ENCODE measurements at regions not wholly inside any gene's neighbourhood (a gene's known extent, or its start where the extent isn't known, plus 50 kb on each side); places are given as distances from the start of the nearest gene placed in this dataset.

GRCh38 chr4:133711817-133712216, 489.8 kb downstream of the PABPC4L start:
- no peak for DNase-seq
- no peaks in the 10 kb centered on the region for H3K36me3 ChIP-seq
- WGBS, 3 donors = 73 to 77% (median 75%) methylated on average over 6 of the region's 6 CpGs
- no peak for TF ChIP-seq EP300 (IDR thresholded peaks at IDR 0.05)
- TF ChIP-seq POLR2A (IDR thresholded peaks at IDR 0.05) = no peak
- TF ChIP-seq, protein P1, sequence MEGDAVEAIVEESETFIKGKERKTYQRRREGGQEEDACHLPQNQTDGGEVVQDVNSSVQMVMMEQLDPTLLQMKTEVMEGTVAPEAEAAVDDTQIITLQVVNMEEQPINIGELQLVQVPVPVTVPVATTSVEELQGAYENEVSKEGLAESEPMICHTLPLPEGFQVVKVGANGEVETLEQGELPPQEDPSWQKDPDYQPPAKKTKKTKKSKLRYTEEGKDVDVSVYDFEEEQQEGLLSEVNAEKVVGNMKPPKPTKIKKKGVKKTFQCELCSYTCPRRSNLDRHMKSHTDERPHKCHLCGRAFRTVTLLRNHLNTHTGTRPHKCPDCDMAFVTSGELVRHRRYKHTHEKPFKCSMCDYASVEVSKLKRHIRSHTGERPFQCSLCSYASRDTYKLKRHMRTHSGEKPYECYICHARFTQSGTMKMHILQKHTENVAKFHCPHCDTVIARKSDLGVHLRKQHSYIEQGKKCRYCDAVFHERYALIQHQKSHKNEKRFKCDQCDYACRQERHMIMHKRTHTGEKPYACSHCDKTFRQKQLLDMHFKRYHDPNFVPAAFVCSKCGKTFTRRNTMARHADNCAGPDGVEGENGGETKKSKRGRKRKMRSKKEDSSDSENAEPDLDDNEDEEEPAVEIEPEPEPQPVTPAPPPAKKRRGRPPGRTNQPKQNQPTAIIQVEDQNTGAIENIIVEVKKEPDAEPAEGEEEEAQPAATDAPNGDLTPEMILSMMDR (IDR thresholded peaks at IDR 0.05) = no peak
- intact Hi-C loops (cut with DNase I) = no loop called here
- H3K4me3 ChIP-seq = no peak overlapping the region
- H3K27ac ChIP-seq = no peak overlapping the region
- no peaks in the 10 kb centered on the region for H3K27me3 ChIP-seq
- no peaks in the 10 kb centered on the region for H3K4me1 ChIP-seq (ENCODE audit: insufficient read depth)
- no peaks in the 10 kb centered on the region for H3K9me3 ChIP-seq

DNA sequence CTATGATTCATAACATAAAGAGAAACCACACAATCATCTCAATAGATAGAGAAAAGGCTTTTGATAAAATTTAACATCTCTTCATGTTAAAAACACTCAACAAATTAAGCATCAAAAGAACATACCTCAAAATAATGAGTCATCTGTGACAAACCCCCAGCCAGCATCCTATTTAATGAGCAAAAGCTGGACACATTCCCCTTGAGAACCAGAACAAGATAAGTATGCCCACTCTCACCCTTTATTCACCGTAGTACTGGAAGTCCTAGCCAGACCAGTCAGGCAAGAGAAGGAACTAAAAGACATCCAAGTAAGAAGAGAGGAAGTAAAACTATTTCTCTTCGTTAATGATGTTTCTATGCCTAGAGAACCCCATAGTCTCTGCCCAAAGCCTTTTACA, 507.2 kb downstream of the PABPC4L start:
- Histone ChIP-seq H3K9me3 (no peaks in the 10 kb centered on the region), H3K4me1 (ENCODE audit: insufficient read depth) (no peaks in the 10 kb centered on the region), H3K27me3 (no peaks in the 10 kb centered on the region), H3K36me3 (no peaks in the 10 kb centered on the region), H3K27ac (no peak overlapping the region), H3K4me3 (no peak overlapping the region)
- intact Hi-C loops (cut with DNase I) = no loop called here
- 77 to 83% (median 78%) methylated on average over 2 of the region's 2 CpGs for WGBS, 3 donors
- TF ChIP-seq POLR2A (IDR thresholded peaks at IDR 0.05) (no peak), EP300 (IDR thresholded peaks at IDR 0.05) (no peak)
- TF ChIP-seq, protein P1 (IDR thresholded peaks at IDR 0.05) = no peak
- DNase-seq = no peak

DNA sequence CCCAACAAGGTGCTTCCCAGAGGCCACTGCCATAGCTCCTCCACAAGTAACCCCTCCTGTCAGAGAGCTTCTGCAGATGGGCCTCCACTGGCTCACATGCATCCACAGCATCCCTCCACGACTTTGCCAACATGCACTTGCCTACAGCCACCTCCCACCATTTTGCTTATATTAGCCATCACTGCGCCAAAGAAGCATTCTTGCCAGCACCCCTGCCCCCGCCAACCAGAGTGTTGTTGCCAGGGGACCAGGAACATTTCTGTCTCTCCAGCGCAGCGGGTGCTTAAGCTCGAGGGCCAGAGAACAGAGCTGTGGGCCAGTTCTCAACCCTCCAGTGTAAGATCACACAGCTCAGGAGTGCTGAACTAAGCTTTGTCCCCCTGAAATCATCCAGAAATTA, 517.6 kb downstream of the PABPC4L start:
- intact Hi-C loops (cut with DNase I) = no loop called here
- H3K4me3 ChIP-seq = no peak overlapping the region
- H3K27me3 ChIP-seq = no peaks in the 10 kb centered on the region
- no peaks in the 10 kb centered on the region for H3K4me1 ChIP-seq (ENCODE audit: insufficient read depth)
- peaks cover 0 to 2% of the 10 kb centered on the region in 2 donors for H3K9me3 ChIP-seq
- no peak overlapping the region for H3K27ac ChIP-seq
- no peak for TF ChIP-seq EP300 (IDR thresholded peaks at IDR 0.05)
- no peak for TF ChIP-seq POLR2A (IDR thresholded peaks at IDR 0.05)
- TF ChIP-seq, protein P1 (IDR thresholded peaks at IDR 0.05) = no peak
- no peak for DNase-seq
- no peaks in the 10 kb centered on the region for H3K36me3 ChIP-seq
- WGBS, 3 donors = 91 to 95% (median 93%) methylated on average over 6 of the region's 6 CpGs

DNA sequence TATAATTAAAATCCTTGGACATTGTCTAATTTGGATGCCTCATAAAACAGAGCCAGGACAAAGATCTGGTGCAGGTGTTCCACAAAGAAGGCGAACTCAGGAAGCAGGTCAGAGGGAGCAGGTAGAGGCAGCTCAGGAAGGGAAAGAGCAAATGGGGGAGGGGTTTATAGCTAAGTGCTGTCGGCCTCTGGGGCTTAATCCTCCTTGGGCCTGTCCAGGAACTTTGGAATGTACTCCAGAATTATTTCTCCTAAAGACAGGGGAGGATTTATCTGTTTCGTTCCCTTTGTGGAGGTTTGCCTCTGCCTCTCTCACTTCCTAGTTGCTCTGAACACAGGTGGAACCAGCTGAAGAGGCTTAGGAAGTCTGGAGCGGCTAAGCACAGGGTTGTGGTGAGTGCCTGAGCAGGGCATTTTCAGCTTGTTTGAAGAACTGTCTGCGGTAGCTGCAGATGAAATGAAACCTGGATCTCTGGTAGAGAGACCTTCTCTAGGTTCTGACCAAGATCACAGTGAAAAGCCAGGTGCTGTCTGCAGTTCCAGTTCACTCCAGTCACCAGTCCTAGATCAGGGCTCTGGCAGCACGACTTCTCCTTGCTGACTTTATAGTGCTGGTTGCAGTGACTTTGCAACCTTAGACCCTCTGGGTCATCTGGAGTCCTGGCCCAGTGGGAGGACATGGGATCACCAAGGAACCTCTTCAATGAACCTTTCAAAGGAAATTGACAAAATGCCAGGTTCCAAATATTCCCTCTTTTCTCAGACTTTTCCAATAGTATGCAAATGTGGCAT, 519.2 kb downstream of the PCDH10 start:
- WGBS, 3 donors = 63 to 79% (median 69%) methylated on average over 6 of the region's 6 CpGs
- Histone ChIP-seq H3K27ac (no peak overlapping the region), H3K36me3 (no peaks in the 10 kb centered on the region), H3K4me1 (ENCODE audit: insufficient read depth) (no peaks in the 10 kb centered on the region), H3K27me3 (peaks cover 5% of the 10 kb centered on the region), H3K4me3 (no peak overlapping the region), H3K9me3 (no peaks in the 10 kb centered on the region)
- no peak for DNase-seq
- intact Hi-C loops (cut with DNase I) = no loop called here
- no peak for TF ChIP-seq POLR2A (IDR thresholded peaks at IDR 0.05)
- TF ChIP-seq, protein P1 (IDR thresholded peaks at IDR 0.05) = no peak
- TF ChIP-seq EP300 (IDR thresholded peaks at IDR 0.05) = no peak

Data from ovary (tissue), 7 donors.